K562 (cell line): ENCODE measurements at regions not wholly inside any gene's neighbourhood (a gene's known extent, or its start where the extent isn't known, plus 50 kb on each side); places are given as distances from the start of the nearest gene placed in this dataset.

Experiments
- CHD4 ChIP-seq: fragments of 200-600 bp; sonication (generic); IDR thresholded peaks from 3 replicates; pipeline ENCODE4 v1.6.1; 2012; ENCODE audit warnings: low read depth, mild to moderate bottlenecking, mixed read lengths, low read length, inconsistent platforms; ENCODE audit not compliant: insufficient read depth, insufficient replicate concordance, poor library complexity, severe bottlenecking
- FOS ChIP-seq: IDR thresholded peaks from 3 replicates; pipeline ENCODE4 v1.6.1; 2011; ENCODE audit not compliant: insufficient read length; ENCODE audit errors: extremely low read depth
- GABPB1 ChIP-seq: sonication (generic); formaldehyde crosslinking; IDR thresholded peaks from 2 replicates; pipeline ENCODE4 v1.8.0; 2022; ENCODE audit warnings: mild to moderate bottlenecking, missing genetic modification reagents
- HEY1 ChIP-seq: fragments of 250-450 bp; sonication (Bioruptor Pico); IDR thresholded peaks from 2 replicates; pipeline ENCODE4 v1.5.0; 2020; ENCODE audit warnings: mild to moderate bottlenecking, moderate library complexity, borderline replicate concordance
- HNRNPK ChIP-seq: fragments of 200-400 bp; formaldehyde crosslinking; IDR thresholded peaks from one replicate; pipeline ENCODE4 v1.6.1; 2018; ENCODE audit warnings: mild to moderate bottlenecking, low read depth, low read length; ENCODE audit not compliant: poor library complexity, severe bottlenecking
- SNRNP70 ChIP-seq: fragments of 200-400 bp; formaldehyde crosslinking; optimal IDR thresholded peaks from 2 replicates; pipeline ENCODE3; 2017; ENCODE audit warnings: low read depth, low read length
- STAT6 ChIP-seq: sonication (generic); formaldehyde crosslinking; IDR thresholded peaks from 2 replicates; pipeline ENCODE4 v1.8.1; 2023; ENCODE audit warnings: mild to moderate bottlenecking, missing genetic modification reagents
- TFE3 ChIP-seq: fragments of 450-650 bp; formaldehyde crosslinking; IDR thresholded peaks from 2 replicates; pipeline ENCODE4 v1.4.0; 2020; ENCODE audit warnings: mild to moderate bottlenecking, mixed read lengths
- USF1 ChIP-seq: sonication (generic); formaldehyde crosslinking; IDR thresholded peaks from 2 replicates; pipeline ENCODE4 v1.9.0; 2022; ENCODE audit warnings: mild to moderate bottlenecking, missing genetic modification reagents
- ZNF41 ChIP-seq: fragments of 250-450 bp; sonication (Bioruptor Pico); conservative IDR thresholded peaks from 2 replicates; pipeline ENCODE4 v1.4.0; 2020; ENCODE audit warnings: mild to moderate bottlenecking
- TF ChIP-seq, protein P1 (sequence below): sonication (generic); formaldehyde crosslinking; IDR thresholded peaks from 2 replicates; pipeline ENCODE4 v1.8.1; 2023; ENCODE audit warnings: mild to moderate bottlenecking, missing genetic modification reagents, moderate library complexity
- TF ChIP-seq, protein P2 (sequence below): fragments of 450-650 bp; formaldehyde crosslinking; IDR thresholded peaks from 2 replicates; pipeline ENCODE4 v1.4.0; 2020; ENCODE audit warnings: mild to moderate bottlenecking, moderate library complexity

- no peak for TF ChIP-seq STAT6
- TF ChIP-seq SNRNP70, result no peak
- TF ChIP-seq, protein P1, sequence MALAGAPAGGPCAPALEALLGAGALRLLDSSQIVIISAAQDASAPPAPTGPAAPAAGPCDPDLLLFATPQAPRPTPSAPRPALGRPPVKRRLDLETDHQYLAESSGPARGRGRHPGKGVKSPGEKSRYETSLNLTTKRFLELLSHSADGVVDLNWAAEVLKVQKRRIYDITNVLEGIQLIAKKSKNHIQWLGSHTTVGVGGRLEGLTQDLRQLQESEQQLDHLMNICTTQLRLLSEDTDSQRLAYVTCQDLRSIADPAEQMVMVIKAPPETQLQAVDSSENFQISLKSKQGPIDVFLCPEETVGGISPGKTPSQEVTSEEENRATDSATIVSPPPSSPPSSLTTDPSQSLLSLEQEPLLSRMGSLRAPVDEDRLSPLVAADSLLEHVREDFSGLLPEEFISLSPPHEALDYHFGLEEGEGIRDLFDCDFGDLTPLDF (CRISPR knock-in tag), result no peak
- TF ChIP-seq TFE3, result no peak
- TF ChIP-seq, protein P2, sequence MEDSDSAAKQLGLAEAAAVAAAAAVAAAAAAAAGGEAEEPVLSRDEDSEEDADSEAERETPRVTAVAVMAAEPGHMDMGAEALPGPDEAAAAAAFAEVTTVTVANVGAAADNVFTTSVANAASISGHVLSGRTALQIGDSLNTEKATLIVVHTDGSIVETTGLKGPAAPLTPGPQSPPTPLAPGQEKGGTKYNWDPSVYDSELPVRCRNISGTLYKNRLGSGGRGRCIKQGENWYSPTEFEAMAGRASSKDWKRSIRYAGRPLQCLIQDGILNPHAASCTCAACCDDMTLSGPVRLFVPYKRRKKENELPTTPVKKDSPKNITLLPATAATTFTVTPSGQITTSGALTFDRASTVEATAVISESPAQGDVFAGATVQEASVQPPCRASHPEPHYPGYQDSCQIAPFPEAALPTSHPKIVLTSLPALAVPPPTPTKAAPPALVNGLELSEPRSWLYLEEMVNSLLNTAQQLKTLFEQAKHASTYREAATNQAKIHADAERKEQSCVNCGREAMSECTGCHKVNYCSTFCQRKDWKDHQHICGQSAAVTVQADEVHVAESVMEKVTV (CRISPR knock-in tag), result no peak
- TF ChIP-seq USF1 (CRISPR knock-in tag), result no peak
- TF ChIP-seq GABPB1 (CRISPR knock-in tag), result no peak
- no peak for TF ChIP-seq FOS
- no peak for TF ChIP-seq HEY1 (CRISPR knock-in tag)
- no peak for TF ChIP-seq CHD4
- TF ChIP-seq ZNF41 (CRISPR knock-in tag), result no peak
- TF ChIP-seq HNRNPK, result no peak
These were observed 492.9 kb upstream of the ADGRL2 start (continued) for GRCh38 chr1:81307786-81308185.
